ENCODE measurements at regions not wholly inside any gene's neighbourhood (a gene's known extent, or its start where the extent isn't known, plus 50 kb on each side); places are given as distances from the start of the nearest gene placed in this dataset.

- Mint-ChIP-seq H3K4me3 (ENCODE audit: unreplicated experiment) (peak overlapping the region; percentile 79), H3K9me3 (ENCODE audit: unreplicated experiment) (peaks cover 1% of the 10 kb centered on the region), H3K4me1 (ENCODE audit: low read depth, unreplicated experiment) (no peaks in the 10 kb centered on the region), H3K27me3 (ENCODE audit: unreplicated experiment) (no peaks in the 10 kb centered on the region), H3K36me3 (ENCODE audit: unreplicated experiment) (no peaks in the 10 kb centered on the region), H3K27ac (ENCODE audit: unreplicated experiment) (peak overlapping the region; percentile 77)
- DNase-seq, result no peak
- TF ChIP-seq CTCF (IDR thresholded peaks at IDR 0.05; ENCODE audit: partially characterized antibody, unreplicated experiment), result no peak
Observed at GRCh38 chr6:26226579-26226967, 138.4 kb upstream of the BTN3A2 start.

- H3K27me3 Mint-ChIP-seq (ENCODE audit: unreplicated experiment), result no peaks in the 10 kb centered on the region
- peaks cover 2% of the 10 kb centered on the region for H3K4me1 Mint-ChIP-seq (ENCODE audit: low read depth, unreplicated experiment)
- H3K27ac Mint-ChIP-seq (ENCODE audit: unreplicated experiment), result no peak overlapping the region
- H3K9me3 Mint-ChIP-seq (ENCODE audit: unreplicated experiment), result no peaks in the 10 kb centered on the region
- H3K36me3 Mint-ChIP-seq (ENCODE audit: unreplicated experiment), result no peaks in the 10 kb centered on the region
- no peak for DNase-seq
- H3K4me3 Mint-ChIP-seq (ENCODE audit: unreplicated experiment), result no peak overlapping the region
- no peak for TF ChIP-seq CTCF (IDR thresholded peaks at IDR 0.05; ENCODE audit: partially characterized antibody, unreplicated experiment)
Observed at GRCh38 chr6:26230351-26230750, 134.6 kb upstream of the BTN3A2 start.

GRCh38 chr6:26231006-26231587 lies 133.9 kb upstream of the BTN3A2 start:
- Mint-ChIP-seq H3K27ac (ENCODE audit: unreplicated experiment) (no peak overlapping the region), H3K4me1 (ENCODE audit: low read depth, unreplicated experiment) (peaks cover 2% of the 10 kb centered on the region), H3K27me3 (ENCODE audit: unreplicated experiment) (no peaks in the 10 kb centered on the region), H3K36me3 (ENCODE audit: unreplicated experiment) (no peaks in the 10 kb centered on the region), H3K4me3 (ENCODE audit: unreplicated experiment) (no peak overlapping the region), H3K9me3 (ENCODE audit: unreplicated experiment) (no peaks in the 10 kb centered on the region)
- TF ChIP-seq CTCF (IDR thresholded peaks at IDR 0.05; ENCODE audit: partially characterized antibody, unreplicated experiment), result no peak
- DNase-seq, result no peak

GRCh38 chr6:26232306-26232939 lies 132.6 kb upstream of the BTN3A2 start:
- no peak for DNase-seq
- Mint-ChIP-seq H3K27me3 (ENCODE audit: unreplicated experiment) (no peaks in the 10 kb centered on the region), H3K4me1 (ENCODE audit: low read depth, unreplicated experiment) (peaks cover 2% of the 10 kb centered on the region), H3K27ac (ENCODE audit: unreplicated experiment) (no peak overlapping the region), H3K36me3 (ENCODE audit: unreplicated experiment) (no peaks in the 10 kb centered on the region), H3K4me3 (ENCODE audit: unreplicated experiment) (no peak overlapping the region), H3K9me3 (ENCODE audit: unreplicated experiment) (no peaks in the 10 kb centered on the region)
- no peak for TF ChIP-seq CTCF (IDR thresholded peaks at IDR 0.05; ENCODE audit: partially characterized antibody, unreplicated experiment)

- Mint-ChIP-seq H3K4me3 (ENCODE audit: unreplicated experiment) (peak overlapping the region; percentile 91), H3K9me3 (ENCODE audit: unreplicated experiment) (no peaks in the 10 kb centered on the region), H3K4me1 (ENCODE audit: low read depth, unreplicated experiment) (peaks cover 2% of the 10 kb centered on the region), H3K27ac (ENCODE audit: unreplicated experiment) (no peak overlapping the region), H3K27me3 (ENCODE audit: unreplicated experiment) (no peaks in the 10 kb centered on the region), H3K36me3 (ENCODE audit: unreplicated experiment) (no peaks in the 10 kb centered on the region)
- no peak for DNase-seq
- no peak for TF ChIP-seq CTCF (IDR thresholded peaks at IDR 0.05; ENCODE audit: partially characterized antibody, unreplicated experiment)
Observed at GRCh38 chr6:26232940-26233648, 131.9 kb upstream of the BTN3A2 start.
